Cardiac fibroblast (primary cell): ENCODE measurements at regions not wholly inside any gene's neighbourhood (a gene's known extent, or its start where the extent isn't known, plus 50 kb on each side); places are given as distances from the start of the nearest gene placed in this dataset.

ENCODE experiments used
- DNase-seq, 2 donors: peaks; one replicate each; pipeline versions ENCODE4 v3.0.0 to v3.0.0-alpha.2; 2010; ENCODE audit warnings: low read depth in 2 of 2
- H3K4me3 ChIP-seq, 2 donors: replicated peaks in 1 of 2; 1 replicate in 1 of 2; 2 replicates in 1 of 2; pipeline ENCODE4 v1.5.1; 2011; ENCODE audit warnings: low read depth in 2 of 2, low read length in 2 of 2, mild to moderate bottlenecking in 2 of 2, moderate library complexity in 1 of 2
- CTCF ChIP-seq: IDR thresholded peaks from one replicate; pipeline ENCODE4 v1.5.1; 2011; ENCODE audit warnings: low read depth, mild to moderate bottlenecking, low read length, inconsistent platforms

GRCh38 chr2:63675026-63675425 lies 86.3 kb downstream of the MDH1 start:
- no peak for DNase-seq
- H3K4me3 ChIP-seq, result no peak overlapping the region
- TF ChIP-seq CTCF, result no peak

- TF ChIP-seq CTCF, result no peak
- DNase-seq, result no peak
- H3K4me3 ChIP-seq, result no peak overlapping the region
Measured at GRCh38 chr2:63676135-63676534, 87.4 kb downstream of the MDH1 start.

GRCh38 chr2:63678085-63678484 lies 89.3 kb downstream of the MDH1 start:
- TF ChIP-seq CTCF, result no peak
- H3K4me3 ChIP-seq, result no peak overlapping the region

GRCh38 chr2:63678551-63678950 lies 89.8 kb downstream of the MDH1 start:
- no peak for TF ChIP-seq CTCF
- H3K4me3 ChIP-seq, result no peak overlapping the region
- DNase-seq, result no peak

More at GRCh38 chr2:63678085-63678484, 89.3 kb downstream of the MDH1 start:
- DNase-seq, result no peak

GRCh38 chr2:63679252-63679855 lies 90.6 kb downstream of the MDH1 start:
- no peak for TF ChIP-seq CTCF
- no peak for DNase-seq
- no peak overlapping the region for H3K4me3 ChIP-seq

GRCh38 chr2:63680455-63680854 lies 91.7 kb downstream of the MDH1 start:
- DNase-seq, result no peak
- TF ChIP-seq CTCF, result no peak
- H3K4me3 ChIP-seq, result no peak overlapping the region

GRCh38 chr2:63681896-63682295 lies 93.1 kb downstream of the MDH1 start:
- no peak for DNase-seq
- H3K4me3 ChIP-seq, result no peak overlapping the region
- no peak for TF ChIP-seq CTCF
